Neuronal stem cell (in vitro differentiated cells): ENCODE measurements at regions not wholly inside any gene's neighbourhood (a gene's known extent, or its start where the extent isn't known, plus 50 kb on each side); places are given as distances from the start of the nearest gene placed in this dataset.
"Not testable (repeated sequence)": the region's sequence is repeated elsewhere in the genome, so short reads cannot be mapped to it uniquely, and the experiment has no call there.

ENCODE experiments used
- DNase-seq: peaks from one replicate; pipeline ENCODE4 v3.0.0-alpha.2; 2013; ENCODE audit warnings: low spot score
- H2AFZ ChIP-seq: one replicate; pipeline ENCODE4 v1.6.1; 2013; ENCODE audit warnings: mild to moderate bottlenecking, low read length, inconsistent platforms
- H2AK5ac ChIP-seq: 2 replicates; pipeline ENCODE4 v1.6.1; 2013; ENCODE audit warnings: low read depth, mild to moderate bottlenecking, inconsistent platforms, low read length, moderate library complexity, mixed read lengths
- H2BK120ac ChIP-seq: 2 replicates; pipeline ENCODE4 v1.6.1; 2013; ENCODE audit warnings: low read depth, mild to moderate bottlenecking, inconsistent platforms, low read length, moderate library complexity, mixed read lengths
- H2BK12ac ChIP-seq: one replicate; pipeline ENCODE4 v1.6.1; 2013; ENCODE audit warnings: low read length, inconsistent platforms
- H2BK15ac ChIP-seq: 2 replicates; pipeline ENCODE4 v1.6.1; 2013; ENCODE audit warnings: mild to moderate bottlenecking, low read length, inconsistent platforms, mixed read lengths
- H2BK5ac ChIP-seq: one replicate; pipeline ENCODE4 v1.6.1; 2013; ENCODE audit warnings: inconsistent platforms, mild to moderate bottlenecking, low read length, moderate library complexity
- H3K14ac ChIP-seq: one replicate; pipeline ENCODE4 v1.6.1; 2013; ENCODE audit warnings: low read length, inconsistent platforms
- H3K18ac ChIP-seq: 2 replicates; pipeline ENCODE4 v1.6.1; 2013; ENCODE audit warnings: low read length, inconsistent platforms
- H3K23ac ChIP-seq: 2 replicates; pipeline ENCODE4 v1.6.1; 2013; ENCODE audit warnings: low read depth, mild to moderate bottlenecking, mixed read lengths, low read length, inconsistent platforms; ENCODE audit not compliant: poor library complexity
- H3K27ac ChIP-seq: replicated peaks from 3 replicates; pipeline ENCODE4 v1.5.1; 2013; ENCODE audit warnings: low read length, inconsistent platforms
- H3K27me3 ChIP-seq, 3 experiments: 2 replicates each; pipeline ENCODE4 v1.6.1; 2013; ENCODE audit warnings: low read length in 3 of 3, mild to moderate bottlenecking in 2 of 3, inconsistent platforms in 1 of 3, low read depth in 1 of 3, mixed read lengths in 1 of 3, moderate library complexity in 1 of 3; ENCODE audit not compliant: control insufficient read depth in 3 of 3, insufficient read depth in 3 of 3
- H3K36me3 ChIP-seq, 2 donors: replicated peaks in 1 of 2; 2 replicates each; pipeline ENCODE4 v1.6.1; 2013; ENCODE audit warnings: low read length in 2 of 2; ENCODE audit not compliant: control insufficient read depth in 2 of 2, insufficient read depth in 2 of 2
- H3K4ac ChIP-seq: 2 replicates; pipeline ENCODE4 v1.6.1; 2013; ENCODE audit warnings: inconsistent platforms, mild to moderate bottlenecking, low read length, moderate library complexity
- H3K4me1 ChIP-seq, 2 donors: 1 replicate in 1 of 2; 2 replicates in 1 of 2; pipeline ENCODE4 v1.6.1; 2013; ENCODE audit warnings: low read length in 2 of 2, low read depth in 1 of 2; ENCODE audit not compliant: control insufficient read depth in 2 of 2, insufficient read depth in 1 of 2
- H3K4me2 ChIP-seq: one replicate; pipeline ENCODE4 v1.6.1; 2013; ENCODE audit warnings: mild to moderate bottlenecking, low read length, inconsistent platforms; ENCODE audit not compliant: insufficient read depth, poor library complexity, severe bottlenecking
- H3K4me3 ChIP-seq, 2 donors: 2 replicates each; pipeline ENCODE4 v1.5.1; 2013; ENCODE audit warnings: low read length in 2 of 2, mild to moderate bottlenecking in 2 of 2, inconsistent platforms in 1 of 2, moderate library complexity in 1 of 2
- H3K79me1 ChIP-seq: one replicate; pipeline ENCODE4 v1.6.1; 2013; ENCODE audit warnings: low read depth, mild to moderate bottlenecking, inconsistent platforms, low read length, moderate library complexity
- H3K9ac ChIP-seq: one replicate; pipeline ENCODE4 v1.6.1; 2013; ENCODE audit warnings: mild to moderate bottlenecking, low read depth, low read length, inconsistent platforms; ENCODE audit not compliant: poor library complexity
- H3K9me3 ChIP-seq, 2 donors: replicated peaks in 1 of 2; 2 replicates each; pipeline versions ENCODE3 to v1.6.1; 2013; ENCODE audit warnings: low read length in 2 of 2, mild to moderate bottlenecking in 2 of 2, inconsistent platforms in 1 of 2, low read depth in 1 of 2, mixed read lengths in 1 of 2, moderate library complexity in 1 of 2; ENCODE audit not compliant: control insufficient read depth in 2 of 2, insufficient read depth in 1 of 2
- H4K8ac ChIP-seq: one replicate; pipeline ENCODE4 v1.6.1; 2013; ENCODE audit warnings: low read depth, mild to moderate bottlenecking, inconsistent platforms, low read length, moderate library complexity
- H4K91ac ChIP-seq: one replicate; pipeline ENCODE4 v1.6.1; 2013; ENCODE audit warnings: low read length, low read depth, mild to moderate bottlenecking, inconsistent platforms; ENCODE audit not compliant: poor library complexity
- WGBS, 2 donors: extraction: QIAGEN DNeasy Blood & Tissue Kit; methylation state at CpG; one replicate each; pipeline ENCODE4 v1.1.7; 2013; ENCODE audit warnings: missing lambda C conversion rate in 2 of 2, mixed read lengths in 1 of 2; ENCODE audit not compliant: insufficient read length in 2 of 2, insufficient replicate concordance in 1 of 2; ENCODE audit errors: extremely low coverage in 2 of 2; 5-methylcytosine and 5-hydroxymethylcytosine counted together

GRCh38 chr6:51118792-51119191 lies 300.1 kb downstream of the TFAP2B start:
- Histone ChIP-seq H3K18ac (no peak overlapping the region), H3K23ac (no peak overlapping the region), H3K9ac (no peak overlapping the region), H2BK120ac (no peak overlapping the region), H3K4me2 (no peak overlapping the region), H3K14ac (no peak overlapping the region), H2BK12ac (no peak overlapping the region), H2AK5ac (no peak overlapping the region), H3K4ac (no peak overlapping the region), H2BK15ac (no peak overlapping the region), H3K4me1 (no peaks in the 10 kb centered on the region), H4K8ac (no peak overlapping the region), H3K79me1 (no peaks in the 10 kb centered on the region), H3K4me3 (no peak overlapping the region), H3K9me3 (no peaks in the 10 kb centered on the region), H2BK5ac (no peak overlapping the region), H2AFZ (no peak overlapping the region), H3K27me3 (no peaks in the 10 kb centered on the region), H3K36me3 (no peaks in the 10 kb centered on the region), H4K91ac (no peak overlapping the region), H3K27ac (no peak overlapping the region)
- DNase-seq: no peak
- WGBS, 2 donors: no CpG with 5 or more reads among the region's 3 CpGs

GRCh38 chr6:51120016-51120415 lies 301.3 kb downstream of the TFAP2B start:
- H4K8ac ChIP-seq: no peak overlapping the region
- no peak overlapping the region for H3K9ac ChIP-seq
- WGBS, 2 donors: no CpG with 5 or more reads among the region's 3 CpGs

GRCh38 chr6:51121380-51121976 lies 302.8 kb downstream of the TFAP2B start:
- H2BK15ac ChIP-seq, H3K4me2 ChIP-seq, H3K23ac ChIP-seq, DNase-seq, H4K8ac ChIP-seq, H2AFZ ChIP-seq, H2BK120ac ChIP-seq, H3K79me1 ChIP-seq, H3K27me3 ChIP-seq, H3K36me3 ChIP-seq, H2AK5ac ChIP-seq, H3K9ac ChIP-seq, H3K4me3 ChIP-seq, H3K9me3 ChIP-seq, H4K91ac ChIP-seq, H3K14ac ChIP-seq, H3K18ac ChIP-seq, H3K4me1 ChIP-seq, H2BK5ac ChIP-seq, H2BK12ac ChIP-seq, H3K4ac ChIP-seq, H3K27ac ChIP-seq: not testable (repeated sequence)
- WGBS, 2 donors: no CpG with 5 or more reads among the region's 22 CpGs

More at GRCh38 chr6:51120016-51120415, 301.3 kb downstream of the TFAP2B start:
- no peak overlapping the region for H3K27ac ChIP-seq
- H2BK120ac ChIP-seq: no peak overlapping the region
- no peak overlapping the region for H2BK12ac ChIP-seq
- no peak overlapping the region for H4K91ac ChIP-seq
- no peaks in the 10 kb centered on the region for H3K9me3 ChIP-seq
- no peaks in the 10 kb centered on the region for H3K27me3 ChIP-seq
- H3K4me3 ChIP-seq: no peak overlapping the region
- H2BK5ac ChIP-seq: no peak overlapping the region
- no peaks in the 10 kb centered on the region for H3K4me1 ChIP-seq
- H3K36me3 ChIP-seq: no peaks in the 10 kb centered on the region
- no peak overlapping the region for H2AFZ ChIP-seq
- H3K4me2 ChIP-seq: no peak overlapping the region
- no peaks in the 10 kb centered on the region for H3K79me1 ChIP-seq
- H3K14ac ChIP-seq: no peak overlapping the region
- no peak overlapping the region for H3K18ac ChIP-seq
- no peak overlapping the region for H3K23ac ChIP-seq
- H3K4ac ChIP-seq: no peak overlapping the region
- no peak overlapping the region for H2BK15ac ChIP-seq
- DNase-seq: no peak
- H2AK5ac ChIP-seq: no peak overlapping the region

- H2AK5ac ChIP-seq: no peak overlapping the region
- H3K23ac ChIP-seq: no peak overlapping the region
These were observed 310.4 kb downstream of the TFAP2B start for GRCh38 chr6:51129043-51129442.

More at GRCh38 chr6:51129043-51129442, 310.4 kb downstream of the TFAP2B start:
- H2BK120ac ChIP-seq: no peak overlapping the region
- H3K27me3 ChIP-seq: no peaks in the 10 kb centered on the region
- no peak overlapping the region for H2BK5ac ChIP-seq
- H3K9ac ChIP-seq: no peak overlapping the region
- no peak overlapping the region for H2AFZ ChIP-seq
- H3K4ac ChIP-seq: no peak overlapping the region
- no peak for DNase-seq
- no peak overlapping the region for H3K4me2 ChIP-seq
- no peaks in the 10 kb centered on the region for H3K36me3 ChIP-seq
- no peak overlapping the region for H3K18ac ChIP-seq
- no peaks in the 10 kb centered on the region for H3K4me1 ChIP-seq
- H4K91ac ChIP-seq: no peak overlapping the region
- no peak overlapping the region for H2BK12ac ChIP-seq
- H2BK15ac ChIP-seq: no peak overlapping the region
- no peak overlapping the region for H4K8ac ChIP-seq
- H3K27ac ChIP-seq: no peak overlapping the region
- no peaks in the 10 kb centered on the region for H3K79me1 ChIP-seq
- no peak overlapping the region for H3K14ac ChIP-seq
- H3K4me3 ChIP-seq: no peak overlapping the region
- H3K9me3 ChIP-seq: no peaks in the 10 kb centered on the region
